ENCODE measurements at regions not wholly inside any gene's neighbourhood (a gene's known extent, or its start where the extent isn't known, plus 50 kb on each side); places are given as distances from the start of the nearest gene placed in this dataset.

- Mint-ChIP-seq H3K9me3 (no peaks in the 10 kb centered on the region), H3K27me3 (ENCODE audit: low read depth) (peaks cover 25% of the 10 kb centered on the region), H3K36me3 (ENCODE audit: low read depth) (no peaks in the 10 kb centered on the region), H3K27ac (peak overlapping the region in 1 of 3 experiments; percentile 48), H3K4me3 (no peak overlapping the region), H3K4me1 (peaks cover 44% of the 10 kb centered on the region)
- no peak for TF ChIP-seq CTCF (IDR thresholded peaks at IDR 0.05; ENCODE audit: unreplicated experiment in 3 of 3)
Measured at GRCh38 chr20:57806975-57807374, 97.2 kb upstream of the PMEPA1 start.

DNA sequence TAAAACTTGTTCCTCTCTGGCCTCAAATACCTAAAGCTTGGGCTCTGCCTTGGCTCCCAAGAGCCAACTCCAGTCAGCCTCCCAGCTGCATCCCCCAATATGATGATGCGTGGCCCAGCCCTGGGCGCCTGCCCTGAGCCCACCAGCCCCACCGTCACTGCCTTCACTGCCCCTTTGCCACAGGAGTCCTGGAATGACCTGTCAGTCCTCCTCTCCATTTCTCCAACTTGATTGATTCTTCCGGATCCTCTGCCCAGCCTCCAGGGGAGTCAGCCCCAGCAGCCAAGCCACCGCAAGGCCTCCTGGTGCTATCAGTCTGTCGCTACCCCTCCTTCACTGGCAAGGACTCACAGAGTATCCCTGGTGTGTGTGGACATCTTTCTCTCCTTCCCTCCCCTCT lies 96.7 kb upstream of the PMEPA1 start:
- TF ChIP-seq CTCF (IDR thresholded peaks at IDR 0.05; ENCODE audit: unreplicated experiment in 3 of 3) = no peak
- Mint-ChIP-seq H3K4me1 (peaks cover 41% of the 10 kb centered on the region), H3K4me3 (no peak overlapping the region), H3K27me3 (ENCODE audit: low read depth) (peaks cover 25% of the 10 kb centered on the region), H3K9me3 (no peaks in the 10 kb centered on the region), H3K27ac (no peak overlapping the region), H3K36me3 (ENCODE audit: low read depth) (no peaks in the 10 kb centered on the region)

DNA sequence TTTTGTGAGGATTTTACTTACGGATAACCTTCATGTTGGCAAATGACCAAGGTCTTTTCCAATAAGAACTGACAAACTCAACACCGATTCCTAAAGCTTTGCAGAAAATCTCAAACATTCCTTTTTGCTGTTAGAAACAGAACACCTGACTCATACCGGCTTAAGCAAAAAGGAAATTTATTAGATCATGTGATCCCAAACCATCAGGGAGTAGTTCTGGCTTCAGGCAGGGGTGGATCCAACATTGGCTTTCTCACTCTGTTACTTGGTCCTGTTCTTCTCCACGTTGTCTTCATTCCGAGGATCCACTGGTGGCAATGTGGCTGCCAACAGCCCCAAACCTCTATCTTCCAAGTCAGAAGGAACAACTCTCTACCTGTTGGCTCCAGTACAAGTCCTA lies 95.9 kb upstream of the PMEPA1 start:
- Mint-ChIP-seq H3K27me3 (ENCODE audit: low read depth) (peaks cover 23% of the 10 kb centered on the region), H3K27ac (no peak overlapping the region), H3K9me3 (no peaks in the 10 kb centered on the region), H3K4me1 (peaks cover 34% of the 10 kb centered on the region), H3K4me3 (no peak overlapping the region), H3K36me3 (ENCODE audit: low read depth) (no peaks in the 10 kb centered on the region)
- TF ChIP-seq CTCF (IDR thresholded peaks at IDR 0.05; ENCODE audit: unreplicated experiment in 3 of 3) = no peak

DNA sequence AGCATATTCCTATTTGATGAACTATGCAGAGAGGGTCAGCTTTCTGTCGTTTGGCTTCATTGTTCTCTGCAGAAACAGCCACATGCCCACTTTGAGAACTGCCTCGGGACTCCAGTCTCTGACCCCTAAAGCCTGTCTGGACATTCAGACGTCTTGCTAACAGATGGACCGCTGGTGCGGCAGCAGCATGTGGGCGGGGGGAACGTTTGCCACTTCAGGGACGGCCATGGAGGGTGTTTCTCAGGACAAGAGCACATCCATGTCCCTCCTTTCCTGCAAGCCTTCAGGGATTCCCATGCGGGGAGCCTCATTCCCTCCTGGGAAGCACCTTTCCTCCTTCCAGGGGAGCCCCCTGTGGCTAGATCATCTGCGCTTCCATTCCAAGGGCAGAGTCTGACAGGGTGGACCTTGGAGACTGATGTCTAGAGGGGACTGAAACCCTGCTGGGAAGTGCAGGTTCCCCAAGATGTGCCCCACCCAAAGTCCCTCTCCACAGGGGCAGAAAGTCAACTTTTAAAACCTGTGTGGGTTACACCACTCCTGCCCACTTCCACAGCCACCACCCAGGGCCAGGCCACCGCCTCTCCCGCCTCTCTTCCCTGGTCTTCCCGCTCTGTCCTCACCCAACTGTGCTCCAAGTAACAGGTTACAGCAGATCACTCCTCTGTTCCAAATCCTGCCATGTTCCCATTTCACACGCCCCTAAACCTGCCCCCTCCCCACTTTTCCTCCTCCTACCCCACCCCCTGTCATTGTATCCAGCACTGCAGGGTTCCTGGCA lies 94.8 kb upstream of the PMEPA1 start:
- no peaks in the 10 kb centered on the region for H3K9me3 Mint-ChIP-seq
- TF ChIP-seq CTCF (IDR thresholded peaks at IDR 0.05; ENCODE audit: unreplicated experiment in 3 of 3) = no peak
- H3K4me3 Mint-ChIP-seq = no peak overlapping the region
- H3K27ac Mint-ChIP-seq = peak overlapping the region in 1 of 3 experiments; percentile 77
- peaks cover 25% of the 10 kb centered on the region for H3K4me1 Mint-ChIP-seq
- H3K27me3 Mint-ChIP-seq (ENCODE audit: low read depth) = peaks cover 24% of the 10 kb centered on the region
- no peaks in the 10 kb centered on the region for H3K36me3 Mint-ChIP-seq (ENCODE audit: low read depth)

- H3K4me3 Mint-ChIP-seq = no peak overlapping the region
- H3K27ac Mint-ChIP-seq = peak overlapping the region in 1 of 3 experiments; percentile 77
- H3K36me3 Mint-ChIP-seq (ENCODE audit: low read depth) = no peaks in the 10 kb centered on the region
- no peaks in the 10 kb centered on the region for H3K9me3 Mint-ChIP-seq
- peaks cover 23% of the 10 kb centered on the region for H3K4me1 Mint-ChIP-seq
- H3K27me3 Mint-ChIP-seq (ENCODE audit: low read depth) = peaks cover 22% of the 10 kb centered on the region
- TF ChIP-seq CTCF (IDR thresholded peaks at IDR 0.05; ENCODE audit: unreplicated experiment in 3 of 3) = no peak
Measured at GRCh38 chr20:57803508-57804005, 93.7 kb upstream of the PMEPA1 start.
